ENCODE measurements at regions not wholly inside any gene's neighbourhood (a gene's known extent, or its start where the extent isn't known, plus 50 kb on each side); places are given as distances from the start of the nearest gene placed in this dataset.

DNA sequence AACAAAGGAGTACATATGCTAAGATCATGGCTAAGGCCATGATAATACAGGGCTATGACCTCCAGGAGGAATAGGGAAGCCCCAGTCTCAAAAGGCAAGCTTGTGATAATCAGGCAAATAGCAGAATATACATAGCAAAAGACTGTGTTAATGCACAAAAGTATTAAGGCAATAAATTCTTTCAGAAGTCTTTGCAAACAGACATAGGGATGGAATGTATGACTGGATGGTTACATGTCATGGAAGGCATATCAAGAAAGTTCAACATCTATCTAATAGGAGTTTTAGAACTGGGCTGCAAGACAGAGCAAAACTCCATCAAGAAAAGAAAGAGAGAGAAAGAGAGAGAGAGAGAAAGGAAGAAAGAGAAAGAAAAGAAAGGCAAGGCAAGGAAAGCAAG lies 264.5 kb upstream of the CDH6 start:
- DNase-seq (no peak), ATAC-seq (ENCODE audit: poor library complexity) (no peak)
- ChIA-PET POLR2A (no interaction called here), CTCF (no interaction called here)
- no peaks in the 10 kb centered on the region for H3K27me3 ChIP-seq (ENCODE audit: control insufficient read depth in 1 of 2, insufficient read depth in 2 of 2, low read length in 2 of 2)
- Mint-ChIP-seq H3K4me1 (ENCODE audit: low read depth) (no peaks in the 10 kb centered on the region), H3K4me3 (no peak overlapping the region), H3K36me3 (ENCODE audit: low read depth) (no peaks in the 10 kb centered on the region), H3K27ac (no peak overlapping the region), H3K9me3 (peaks cover 9% of the 10 kb centered on the region), H3K27me3 (no peaks in the 10 kb centered on the region)
- intact Hi-C loops (cut with DNase I, micrococcal nuclease), result no loop called here
- no peaks in the 10 kb centered on the region for H3K36me3 ChIP-seq (ENCODE audit: insufficient read depth, low read length)
- no peaks in the 10 kb centered on the region for H3K4me1 ChIP-seq (ENCODE audit: insufficient read depth, low read length)
- no peaks in the 10 kb centered on the region for H3K9me3 ChIP-seq (ENCODE audit: control insufficient read depth in 1 of 2, insufficient read depth in 1 of 2, low read length in 2 of 2)
- no peak overlapping the region for H3K4me3 ChIP-seq (ENCODE audit: low read length)
- no peak for TF ChIP-seq CTCF (IDR thresholded peaks at IDR 0.05)
- H3K27ac ChIP-seq (ENCODE audit: low read depth in 1 of 2, low read length in 2 of 2), result no peak overlapping the region

GRCh38 chr5:30926218-30926617 lies 267.3 kb upstream of the CDH6 start:
- no peaks in the 10 kb centered on the region for H3K27me3 Mint-ChIP-seq
- no peaks in the 10 kb centered on the region for H3K4me1 Mint-ChIP-seq (ENCODE audit: low read depth)
- H3K9me3 Mint-ChIP-seq, result peaks cover 19% of the 10 kb centered on the region
- no peaks in the 10 kb centered on the region for H3K27me3 ChIP-seq (ENCODE audit: control insufficient read depth in 1 of 2, insufficient read depth in 2 of 2, low read length in 2 of 2)
- H3K36me3 Mint-ChIP-seq (ENCODE audit: low read depth), result no peaks in the 10 kb centered on the region
- no peak for ATAC-seq (ENCODE audit: poor library complexity)
- POLR2A ChIA-PET, result no interaction called here
- H3K27ac Mint-ChIP-seq, result no peak overlapping the region
- no peak overlapping the region for H3K4me3 ChIP-seq (ENCODE audit: low read length)
- CTCF ChIA-PET, result no interaction called here
- no peak overlapping the region for H3K4me3 Mint-ChIP-seq
- H3K4me1 ChIP-seq (ENCODE audit: insufficient read depth, low read length), result no peaks in the 10 kb centered on the region
- no peak for DNase-seq
- intact Hi-C loops (cut with DNase I, micrococcal nuclease), result no loop called here
- no peak overlapping the region for H3K27ac ChIP-seq (ENCODE audit: low read depth in 1 of 2, low read length in 2 of 2)
- H3K36me3 ChIP-seq (ENCODE audit: insufficient read depth, low read length), result no peaks in the 10 kb centered on the region
- no peak for TF ChIP-seq CTCF (IDR thresholded peaks at IDR 0.05)
- H3K9me3 ChIP-seq (ENCODE audit: control insufficient read depth in 1 of 2, insufficient read depth in 1 of 2, low read length in 2 of 2), result no peaks in the 10 kb centered on the region

- DNase-seq (no peak), ATAC-seq (ENCODE audit: poor library complexity) (no peak)
- ChIA-PET POLR2A (no interaction called here), CTCF (no interaction called here)
- H3K27ac Mint-ChIP-seq, result no peak overlapping the region
- no peak for TF ChIP-seq CTCF (IDR thresholded peaks at IDR 0.05)
- H3K4me1 Mint-ChIP-seq (ENCODE audit: low read depth), result no peaks in the 10 kb centered on the region
- H3K36me3 ChIP-seq (ENCODE audit: insufficient read depth, low read length), result no peaks in the 10 kb centered on the region
- H3K4me3 Mint-ChIP-seq, result no peak overlapping the region
- no peaks in the 10 kb centered on the region for H3K9me3 ChIP-seq (ENCODE audit: control insufficient read depth in 1 of 2, insufficient read depth in 1 of 2, low read length in 2 of 2)
- intact Hi-C loops (cut with DNase I, micrococcal nuclease), result no loop called here
- H3K27ac ChIP-seq (ENCODE audit: low read depth in 1 of 2, low read length in 2 of 2), result no peak overlapping the region
- no peaks in the 10 kb centered on the region for H3K36me3 Mint-ChIP-seq (ENCODE audit: low read depth)
- no peak overlapping the region for H3K4me3 ChIP-seq (ENCODE audit: low read length)
- no peaks in the 10 kb centered on the region for H3K27me3 ChIP-seq (ENCODE audit: control insufficient read depth in 1 of 2, insufficient read depth in 2 of 2, low read length in 2 of 2)
- no peaks in the 10 kb centered on the region for H3K27me3 Mint-ChIP-seq
- H3K9me3 Mint-ChIP-seq, result peaks cover 17% of the 10 kb centered on the region
- H3K4me1 ChIP-seq (ENCODE audit: insufficient read depth, low read length), result no peaks in the 10 kb centered on the region
These were observed 272.1 kb upstream of the CDH6 start for GRCh38 chr5:30921388-30921787.

Data from CD4-positive, alpha-beta T cell (primary cell).